HUDEP-2 (cell line): ENCODE measurements at regions not wholly inside any gene's neighbourhood (a gene's known extent, or its start where the extent isn't known, plus 50 kb on each side); places are given as distances from the start of the nearest gene placed in this dataset.
"Not testable (repeated sequence)": the region's sequence is repeated elsewhere in the genome, so short reads cannot be mapped to it uniquely, and the experiment has no call there.

Source experiments
- DNase-seq, 76 experiments: peaks; one replicate each; lab custom pipeline; 2025; ENCODE audit not compliant: unreplicated experiment in 76 of 76; lab: John Stamatoyannopoulos, UW

DNA sequence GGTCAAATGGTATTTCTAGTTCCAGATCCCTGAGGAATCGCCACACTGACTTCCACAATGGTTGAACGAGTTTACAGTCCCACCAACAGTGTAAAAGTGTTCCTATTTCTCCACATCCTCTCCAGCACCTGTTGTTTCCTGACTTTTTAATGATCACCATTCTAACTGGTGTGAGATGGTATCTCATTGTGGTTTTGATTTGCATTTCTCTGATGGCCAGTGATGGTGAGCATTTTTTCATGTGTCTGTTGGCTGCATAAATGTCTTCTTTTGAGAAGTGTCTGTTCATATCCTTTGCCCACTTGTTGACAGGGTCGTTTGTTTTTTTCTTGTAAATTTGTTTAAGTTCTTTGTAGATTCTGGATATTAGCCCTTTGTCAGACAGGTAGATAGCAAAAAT, 269.9 kb upstream of the NREP start:
- not testable (repeated sequence) for DNase-seq

DNA sequence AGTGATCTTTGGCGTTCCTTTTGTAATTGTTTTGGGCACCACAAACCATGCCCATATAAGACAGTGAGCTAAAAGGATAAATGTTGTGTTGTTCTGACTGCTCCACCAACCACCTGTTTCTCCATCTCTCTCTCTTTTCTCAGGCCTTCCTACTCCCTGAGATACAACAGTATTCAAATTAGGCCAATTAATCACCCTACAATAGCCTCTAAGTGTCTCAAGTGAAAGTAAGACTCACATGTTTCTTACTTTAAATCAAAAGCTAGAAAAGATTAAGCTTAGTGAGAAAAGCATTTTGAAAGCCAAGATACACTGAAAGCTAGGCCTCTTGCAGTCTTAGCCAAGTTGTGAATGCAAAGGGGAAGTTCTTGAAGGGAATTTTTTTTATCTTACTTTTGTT, 268.8 kb upstream of the NREP start:
- no peak for DNase-seq

DNA sequence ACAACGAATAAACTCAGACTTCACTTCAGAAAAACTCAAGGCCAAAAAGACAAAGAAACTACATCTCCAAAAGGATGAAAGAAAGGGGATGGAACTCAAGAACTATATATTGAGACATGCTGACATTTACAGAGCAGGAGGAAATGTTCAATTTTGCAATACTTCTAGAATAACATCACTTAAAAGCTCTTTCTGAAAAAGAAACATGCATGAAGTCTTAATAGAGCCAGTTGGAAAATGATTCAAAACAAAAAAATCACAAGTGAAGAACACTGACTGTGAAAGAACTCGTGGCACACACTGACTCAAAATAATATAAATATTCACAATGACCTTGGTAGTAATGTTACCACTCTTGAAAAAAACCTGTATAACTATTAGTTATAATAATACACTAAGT, 267.8 kb upstream of the NREP start:
- no peak for DNase-seq

DNA sequence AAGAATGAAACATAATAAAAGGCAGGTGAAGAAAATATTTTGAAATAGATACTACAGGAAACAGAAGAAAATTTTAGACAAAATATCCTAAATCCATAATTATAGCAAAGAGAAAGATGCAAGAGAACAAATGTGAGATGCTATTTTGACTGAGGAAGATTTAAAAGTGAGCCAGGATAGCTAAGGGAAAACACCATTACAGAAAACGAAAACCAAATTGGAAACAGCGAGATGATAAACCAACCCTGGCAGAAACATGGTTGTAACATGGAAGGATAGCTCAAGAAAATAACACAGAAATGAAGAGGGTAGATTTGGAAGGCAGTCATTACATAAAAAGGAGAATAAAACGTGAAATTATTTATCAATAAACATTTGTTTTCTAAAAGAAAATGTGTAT, 267.2 kb upstream of the NREP start:
- DNase-seq = no peak

DNA sequence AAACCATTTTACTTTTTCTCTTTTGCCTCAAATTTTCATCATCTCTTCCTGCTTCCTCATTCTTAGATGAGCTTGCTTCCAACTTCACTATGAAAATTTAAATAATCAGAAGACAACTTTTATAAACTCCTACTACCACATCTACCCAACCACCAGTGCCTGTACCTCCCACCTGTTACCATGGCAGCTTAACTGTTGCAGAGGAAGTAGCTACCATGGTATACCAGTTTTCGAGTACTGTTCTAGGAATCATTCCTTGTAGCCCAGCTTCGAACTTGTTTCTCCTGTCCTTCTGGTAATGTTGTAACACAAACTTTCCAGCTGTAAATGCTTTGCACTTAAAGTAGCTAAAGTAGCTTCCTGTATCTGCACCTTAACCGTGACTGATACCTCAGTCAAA, 266.8 kb upstream of the NREP start:
- no peak for DNase-seq

DNA sequence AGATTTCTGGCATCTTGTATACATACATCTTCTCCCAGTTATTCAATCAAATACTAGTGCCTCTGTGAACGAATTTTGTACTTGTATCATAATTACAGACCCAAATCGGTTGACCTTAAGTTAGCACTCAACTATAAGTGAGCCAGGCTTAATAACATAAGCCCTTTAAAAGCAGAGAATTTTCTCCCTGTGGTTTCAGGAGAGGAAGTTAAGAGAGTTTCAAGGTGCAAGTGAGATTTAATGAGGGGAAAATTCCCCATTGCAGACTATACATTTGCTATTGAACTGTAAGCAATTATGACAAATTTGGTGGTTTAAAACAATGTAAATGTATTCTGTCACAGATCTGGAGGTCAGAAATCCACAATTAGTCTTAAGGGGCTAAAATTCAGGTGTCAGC, 261.9 kb upstream of the NREP start:
- no peak for DNase-seq

DNA sequence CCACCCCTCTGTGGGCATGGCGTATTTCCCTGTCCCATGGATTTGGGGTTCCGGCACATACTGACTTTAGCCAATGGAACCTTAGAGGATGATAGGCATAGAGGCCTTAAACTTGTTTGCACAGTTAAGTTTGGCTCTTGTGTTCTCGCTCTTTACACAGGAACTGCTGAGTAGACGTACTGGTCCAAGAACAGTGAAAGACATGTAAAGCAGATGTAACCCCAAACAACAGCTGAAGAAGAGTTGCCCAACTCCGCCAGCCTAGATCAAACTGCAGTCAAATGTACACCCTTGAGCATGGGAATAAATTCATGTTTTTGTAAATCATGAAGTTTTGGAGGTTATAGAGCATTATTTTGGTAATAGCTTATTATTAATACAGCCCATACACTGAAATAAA, 260.0 kb upstream of the NREP start:
- DNase-seq = no peak

DNA sequence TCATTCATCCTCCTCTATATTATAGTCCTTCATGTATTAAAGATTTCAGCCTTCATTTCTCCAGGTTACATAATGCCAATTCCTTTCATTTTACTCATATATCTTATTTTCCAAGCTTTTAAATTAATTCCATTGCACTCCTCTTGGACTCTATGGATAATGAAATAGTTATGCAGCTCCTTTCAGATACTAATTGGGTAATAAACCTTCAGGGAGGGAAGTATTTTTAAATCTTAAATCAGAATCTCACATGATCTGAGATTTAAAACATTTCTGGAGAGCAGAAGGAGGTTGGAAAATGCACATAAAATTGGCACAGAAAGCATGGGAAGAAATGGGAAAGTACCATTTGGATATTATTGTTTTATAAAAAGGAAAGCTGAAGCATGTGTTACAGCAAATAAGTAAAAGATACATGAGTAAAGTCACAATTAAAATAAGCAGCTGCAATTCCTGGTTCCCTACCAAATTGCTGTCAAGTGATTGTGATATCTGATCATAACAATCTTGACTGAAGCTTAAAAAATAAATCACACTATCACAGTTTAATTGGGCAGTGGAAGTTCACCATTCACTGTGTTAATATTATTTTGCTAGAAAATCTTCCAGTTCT, 257.9 kb upstream of the NREP start:
- no peak for DNase-seq

DNA sequence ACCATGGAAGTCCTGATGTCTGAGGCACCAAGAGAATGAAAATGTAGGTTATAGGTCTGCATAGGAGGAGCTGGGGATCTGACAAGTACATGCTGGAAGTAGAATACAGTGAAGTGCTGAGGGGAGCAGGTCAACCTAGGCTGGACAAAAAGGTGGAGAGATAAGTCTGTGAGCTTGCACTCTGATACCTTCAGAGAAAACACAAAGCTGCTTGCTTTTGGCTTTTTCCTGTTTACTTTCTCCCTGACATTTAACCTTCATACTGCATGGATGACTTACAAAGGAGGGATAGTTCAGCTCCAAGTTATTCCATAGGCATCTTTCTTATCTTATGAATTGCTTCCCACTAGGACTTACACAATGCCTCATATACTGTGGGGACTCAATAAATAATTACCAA, 256.7 kb upstream of the NREP start:
- no peak for DNase-seq

DNA sequence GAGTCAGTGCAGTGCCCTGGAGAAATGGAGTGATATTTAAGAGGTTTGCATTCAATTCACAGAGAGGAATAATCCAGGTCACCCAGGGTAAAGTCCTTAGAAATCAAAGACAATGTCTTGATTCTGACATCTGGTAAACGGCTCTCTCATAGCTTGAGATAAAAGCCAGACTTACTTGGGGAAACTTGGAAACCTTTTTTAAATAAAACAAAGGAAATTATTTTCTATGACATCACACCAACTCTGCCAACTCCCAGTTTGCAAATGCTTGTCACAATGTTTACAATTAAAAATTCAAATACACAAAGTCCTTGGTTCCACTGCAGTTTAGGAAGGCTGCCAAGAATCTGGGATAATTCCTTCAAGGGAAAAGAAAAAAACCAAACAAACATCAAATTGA, 255.1 kb upstream of the NREP start:
- DNase-seq = no peak

DNA sequence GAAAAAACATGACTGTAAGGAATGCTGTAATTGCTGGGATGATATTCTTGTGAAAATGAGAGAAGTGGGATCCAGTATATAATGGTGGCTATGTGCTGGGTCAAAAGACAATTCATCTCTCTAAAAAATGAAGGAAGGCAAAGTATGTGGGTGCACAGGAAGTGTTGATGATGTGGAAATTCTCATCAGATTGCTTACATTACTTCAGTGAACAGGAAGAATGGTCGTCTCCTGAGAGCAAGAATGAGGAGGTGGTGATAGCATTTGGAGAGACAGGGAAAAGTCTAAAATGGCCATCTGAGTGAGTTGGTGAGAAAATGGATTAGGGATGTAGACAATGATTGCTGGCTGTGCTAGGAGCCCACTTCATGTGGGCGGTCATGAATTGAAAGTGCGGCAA, 253.5 kb upstream of the NREP start:
- no peak for DNase-seq

DNA sequence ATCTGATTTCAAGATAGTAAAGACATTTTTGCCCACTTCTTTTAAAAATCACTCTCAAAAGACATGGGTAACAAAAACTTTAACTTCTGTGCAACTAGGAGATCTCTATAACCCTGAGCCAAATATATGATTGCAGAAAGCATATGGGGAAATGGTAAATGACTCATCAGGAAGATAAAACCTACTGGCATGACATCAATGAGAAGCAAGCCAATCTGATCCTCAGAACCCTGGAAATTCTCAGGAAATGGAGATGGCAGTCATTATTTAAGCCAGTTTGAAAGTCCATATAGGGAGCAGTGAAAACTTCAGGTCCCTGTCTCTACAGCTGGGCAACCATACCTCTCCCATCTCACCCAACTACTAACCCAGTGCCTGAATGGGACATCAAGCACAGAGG, 249.7 kb upstream of the NREP start:
- DNase-seq = no peak

DNA sequence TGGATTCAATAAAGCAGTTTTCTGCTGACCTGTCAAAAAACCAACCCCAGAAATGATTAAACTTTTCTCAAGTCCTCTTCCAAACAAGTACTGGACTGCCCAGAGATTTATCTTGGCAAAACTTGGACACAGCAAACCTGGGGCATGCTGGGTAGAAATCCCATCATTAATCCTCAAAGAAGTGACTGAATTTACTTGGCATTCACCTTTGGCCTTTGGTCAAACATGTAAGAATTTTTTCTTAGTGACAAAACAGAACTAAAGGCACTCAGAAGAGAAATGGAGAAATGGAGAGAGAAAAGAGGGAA, 248.6 kb upstream of the NREP start:
- DNase-seq = no peak

DNA sequence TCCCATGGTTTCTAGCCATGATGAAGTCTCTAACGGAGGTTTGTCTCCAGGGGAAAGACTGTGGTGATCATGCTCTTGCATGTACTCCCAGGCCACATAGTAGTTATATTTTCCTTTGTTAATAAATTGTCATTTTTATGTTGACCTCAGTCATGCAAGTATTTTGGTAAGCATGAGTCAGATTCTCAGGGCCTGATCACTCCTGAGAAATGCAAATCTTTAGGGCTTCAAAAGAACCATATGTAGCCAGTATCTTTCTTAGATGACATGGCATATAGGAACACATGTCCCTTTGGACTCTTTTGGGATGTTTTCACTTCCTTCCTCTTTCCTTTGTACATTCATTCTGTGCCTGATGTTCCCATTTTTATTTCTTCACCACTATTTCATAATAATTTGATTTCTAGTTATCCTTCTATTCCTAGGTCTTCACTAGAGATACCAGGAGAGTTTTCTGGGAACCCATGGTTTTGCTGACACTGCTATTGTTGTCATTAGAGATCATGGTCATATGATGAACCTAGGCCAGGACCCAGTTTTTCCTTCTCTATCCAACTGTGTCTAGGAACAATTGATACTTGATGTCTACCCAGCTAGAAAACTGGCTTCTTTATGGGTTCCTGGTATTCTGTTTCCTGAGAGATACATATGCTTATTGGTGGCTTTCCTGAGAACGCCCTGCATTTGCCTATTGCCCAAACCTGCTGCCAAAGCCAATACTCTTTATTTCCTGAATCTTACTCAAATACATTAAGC, 248.1 kb upstream of the NREP start:
- no peak for DNase-seq

DNA sequence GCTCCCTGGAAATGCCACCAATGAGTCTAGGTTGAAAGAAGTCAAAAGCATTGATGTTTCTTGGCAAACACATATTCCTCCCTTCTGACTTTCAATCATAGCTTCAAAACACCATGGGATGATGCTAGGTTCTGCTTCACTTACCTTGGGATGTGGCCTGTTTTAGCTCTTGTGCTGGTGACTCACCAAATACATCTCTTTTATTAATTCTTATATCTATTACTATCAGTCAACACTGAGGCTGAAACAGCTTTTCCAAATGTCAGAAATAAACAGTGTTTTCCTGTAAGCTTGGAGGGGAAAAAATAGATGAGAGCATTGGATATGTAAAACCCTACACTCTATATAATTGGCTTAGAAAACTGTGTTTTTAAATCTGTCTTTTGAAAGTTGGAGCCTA, 245.4 kb upstream of the NREP start:
- no peak for DNase-seq

DNA sequence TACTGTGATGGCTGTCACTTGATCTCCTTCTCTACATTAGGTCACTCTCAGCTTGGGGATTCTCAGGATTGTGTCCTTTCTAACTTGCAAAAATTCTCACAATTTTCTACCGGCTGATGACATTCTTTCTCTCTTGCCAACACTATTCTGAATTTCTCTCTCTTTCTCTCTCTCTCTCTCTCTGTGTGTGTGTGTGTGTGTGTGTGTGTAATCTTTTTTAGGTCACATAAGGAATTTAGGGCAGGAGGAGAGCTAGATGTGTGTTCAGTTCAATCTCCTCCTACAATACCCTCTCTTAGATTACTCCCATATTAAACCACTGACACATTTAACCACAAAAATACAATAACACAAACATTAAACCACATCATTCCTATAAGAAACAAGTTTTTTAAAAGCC, 242.3 kb upstream of the NREP start:
- DNase-seq = no peak

DNA sequence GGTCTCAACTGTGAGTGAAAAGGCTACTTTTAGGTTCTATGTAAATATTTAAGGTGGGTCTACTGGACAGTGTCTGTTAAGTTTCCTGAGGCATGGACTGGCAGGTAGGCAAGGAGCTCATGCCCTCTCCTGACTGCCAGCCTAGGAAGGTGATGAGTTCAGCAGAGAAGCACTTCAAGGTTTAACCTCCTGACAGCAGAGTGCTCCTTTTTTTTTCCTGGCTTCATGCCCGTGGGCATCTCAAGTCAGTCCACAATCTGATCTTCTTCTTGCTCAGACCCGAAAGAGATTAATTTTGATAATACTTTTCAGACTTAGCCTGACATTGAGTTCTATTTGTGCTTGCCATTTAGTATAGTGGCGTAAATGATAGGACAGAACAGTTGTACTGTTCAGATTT, 241.9 kb upstream of the NREP start:
- DNase-seq = no peak

DNA sequence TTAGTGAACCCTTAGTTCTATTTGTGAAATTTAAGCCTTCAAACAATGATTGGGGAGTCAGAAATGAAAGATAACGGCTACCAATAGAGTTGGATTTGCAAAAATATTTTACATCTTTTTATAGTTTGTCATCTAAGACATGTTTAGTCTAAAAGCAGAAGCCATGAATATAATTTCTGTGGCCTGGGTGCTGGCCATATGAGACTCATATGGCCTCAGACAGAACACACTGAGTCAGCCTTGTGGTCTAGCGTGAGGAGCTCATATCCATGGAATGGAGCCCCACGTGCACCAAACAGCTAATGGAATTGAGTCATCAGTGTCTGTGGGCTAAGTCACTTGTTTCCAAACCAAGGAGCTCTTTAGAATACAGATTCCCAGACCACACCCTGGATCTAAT, 240.7 kb upstream of the NREP start:
- no peak for DNase-seq

DNA sequence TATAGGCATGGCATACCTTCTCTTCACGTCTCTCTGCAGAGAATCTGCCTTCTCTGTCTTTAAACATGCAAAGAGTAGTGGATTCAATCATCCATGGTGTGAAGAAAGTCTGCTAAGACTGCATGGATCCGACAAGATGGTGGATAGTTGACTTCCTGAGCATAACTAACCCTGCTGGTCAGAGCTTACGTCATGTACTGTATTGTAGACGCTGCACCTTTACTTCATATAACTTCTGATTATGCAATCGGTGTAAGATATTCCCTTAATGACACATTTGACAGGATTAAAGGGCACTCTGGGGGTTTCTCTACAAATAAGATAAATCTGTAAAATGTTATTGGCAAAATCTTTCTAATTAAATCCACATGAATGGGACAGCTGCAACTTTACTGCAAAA, 240.3 kb upstream of the NREP start:
- no peak for DNase-seq

DNA sequence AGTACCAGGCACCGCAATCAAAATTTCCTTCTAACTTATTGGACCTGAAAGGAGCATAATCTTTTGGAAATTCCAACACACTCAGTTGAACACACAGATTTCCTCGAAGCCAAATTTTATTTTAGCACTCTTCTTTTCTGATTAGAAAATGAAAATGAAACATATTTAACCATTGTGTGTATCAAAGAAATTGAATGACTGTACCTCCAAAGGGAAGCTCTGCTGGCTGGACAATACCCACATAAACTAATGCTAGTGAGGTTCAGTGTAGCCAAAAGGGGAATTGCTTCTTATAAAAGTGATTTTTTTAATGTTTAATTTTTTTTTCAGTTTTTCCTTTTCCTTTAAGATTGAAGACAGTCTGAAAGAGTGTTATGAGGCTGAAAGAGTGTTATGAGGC, 239.6 kb upstream of the NREP start:
- no peak for DNase-seq

DNA sequence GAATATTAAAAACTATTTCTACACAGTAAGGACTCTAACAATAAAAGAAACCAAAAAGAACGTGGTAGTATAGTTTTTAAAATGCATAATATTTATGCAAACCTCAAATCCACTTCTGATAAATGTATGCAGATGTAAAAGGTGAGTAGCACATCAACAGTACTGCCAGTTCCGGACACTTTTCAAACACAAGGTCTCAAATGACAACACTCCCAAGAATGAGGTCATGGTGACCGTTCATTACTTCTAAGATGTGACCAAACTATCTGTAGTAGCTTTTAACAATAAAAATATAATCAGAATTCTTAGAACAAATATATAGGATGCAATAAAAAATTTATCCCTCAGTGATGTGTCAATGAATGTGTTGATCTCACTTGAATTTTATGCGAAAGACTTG, 238.7 kb upstream of the NREP start:
- no peak for DNase-seq

DNA sequence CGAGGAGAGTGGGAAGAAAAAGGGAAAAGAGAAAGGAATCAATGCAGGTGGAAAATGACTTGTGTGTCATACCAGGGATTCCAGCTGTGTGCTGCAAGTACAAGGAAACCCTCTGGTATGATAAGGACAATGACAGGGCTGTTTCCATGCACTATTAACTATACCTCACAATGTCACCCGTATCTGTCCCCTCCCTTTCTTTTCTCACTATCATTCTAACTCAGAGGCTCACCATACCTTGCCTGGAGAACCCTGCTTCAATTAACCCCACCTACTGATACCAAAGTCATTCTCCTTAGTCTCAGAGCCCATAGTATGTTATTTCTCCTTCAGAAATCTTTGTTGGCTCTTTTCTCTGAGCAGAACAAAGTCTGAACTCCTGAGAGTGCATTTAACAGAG, 236.2 kb upstream of the NREP start:
- no peak for DNase-seq

DNA sequence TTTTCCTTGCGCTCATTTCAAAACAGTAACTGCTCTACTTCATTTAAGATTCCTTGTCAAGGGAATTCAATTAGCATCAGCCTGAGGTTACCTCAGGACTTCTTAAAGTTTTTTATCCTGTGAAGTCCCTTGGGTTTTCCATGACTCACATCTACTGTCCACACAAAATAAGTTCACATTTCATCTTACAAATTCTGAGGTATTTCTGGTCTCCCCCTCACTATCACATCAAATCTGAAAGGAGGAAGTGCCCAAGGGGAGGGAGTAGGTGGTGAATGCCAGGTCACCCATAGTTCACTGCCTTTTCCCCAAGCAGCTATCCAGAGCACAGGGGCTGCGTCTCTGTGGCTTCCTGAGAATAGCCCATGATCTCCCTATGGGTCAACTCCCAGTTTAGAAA, 227.1 kb upstream of the NREP start:
- no peak for DNase-seq
